Left lobe of liver (tissue), 2 donors: ENCODE measurements at regions not wholly inside any gene's neighbourhood (a gene's known extent, or its start where the extent isn't known, plus 50 kb on each side); places are given as distances from the start of the nearest gene placed in this dataset.
A peak's percentile ranks its signal among the peaks of the same experiment; 100 is the strongest.

Experiments used
- ATAC-seq: fragments of 200-7000 bp; cut with Tn5 transposase; one replicate; pipeline ENCODE4 v1.9.1; 2020; ENCODE audit warnings: mild to moderate bottlenecking, moderate library complexity
- DNase-seq: peaks from one replicate; pipeline ENCODE4 v3.0.0-alpha.2; 2020; ENCODE audit warnings: low spot score
- donor health status: DM: no; HTN: no; CAD: no; lungs with moderate emphysema.
- donor health status: DM: no; HTN: yes; CAD: no.

GRCh38 chr1:234537236-234537635 lies 58.3 kb upstream of the TARBP1 start:
- no peak for DNase-seq
- no peak for ATAC-seq

GRCh38 chr1:234536741-234537140 lies 57.8 kb upstream of the TARBP1 start:
- ATAC-seq: peak; percentile 2
- DNase-seq: no peak

GRCh38 chr1:234535763-234536515 lies 57.0 kb upstream of the TARBP1 start:
- ATAC-seq: no peak

GRCh38 chr1:234535218-234535617 lies 56.2 kb upstream of the TARBP1 start:
- no peak for ATAC-seq

More at GRCh38 chr1:234535763-234536515, 57.0 kb upstream of the TARBP1 start:
- no peak for DNase-seq

GRCh38 chr1:234533975-234534876 lies 55.2 kb upstream of the TARBP1 start:
- ATAC-seq (peak; percentile 11), DNase-seq (peak; percentile 98)

More at GRCh38 chr1:234535218-234535617, 56.2 kb upstream of the TARBP1 start:
- no peak for DNase-seq

- ATAC-seq (no peak), DNase-seq (no peak)
Measured at GRCh38 chr1:234533034-234533891, 54.3 kb upstream of the TARBP1 start.

- ATAC-seq (peak; percentile 63), DNase-seq (peak; percentile 91)
Measured at GRCh38 chr1:234532503-234532922, 53.5 kb upstream of the TARBP1 start.

- ATAC-seq (no peak), DNase-seq (no peak)
Measured at GRCh38 chr1:234531151-234531635, 52.2 kb upstream of the TARBP1 start.

GRCh38 chr1:234530672-234531071 lies 51.7 kb upstream of the TARBP1 start:
- no peak for ATAC-seq
- DNase-seq: no peak

- no peak for ATAC-seq
Measured at GRCh38 chr1:234529950-234530237, 50.9 kb upstream of the TARBP1 start.

GRCh38 chr1:234529095-234529949 lies 50.3 kb upstream of the TARBP1 start:
- DNase-seq (no peak), ATAC-seq (no peak)

More at GRCh38 chr1:234529950-234530237, 50.9 kb upstream of the TARBP1 start:
- no peak for DNase-seq
